ENCODE measurements at regions not wholly inside any gene's neighbourhood (a gene's known extent, or its start where the extent isn't known, plus 50 kb on each side); places are given as distances from the start of the nearest gene placed in this dataset.

DNA sequence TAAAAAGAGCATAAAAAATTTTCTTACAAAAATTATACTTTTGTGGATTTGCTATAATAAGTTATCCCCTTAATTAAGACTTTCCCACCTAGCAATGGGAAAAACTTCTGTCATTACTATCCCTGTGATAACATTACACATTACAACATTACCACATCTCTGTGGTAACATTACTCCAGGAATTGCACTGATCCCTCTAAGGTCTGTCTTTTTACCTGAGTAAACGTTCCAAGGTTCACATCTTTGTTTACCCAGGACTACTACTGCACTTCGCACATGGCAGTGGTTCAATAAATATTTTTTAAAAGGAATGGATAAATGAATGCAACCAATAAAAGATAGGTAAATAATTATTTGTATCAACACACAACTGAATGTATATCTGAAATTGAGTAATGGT, 92.4 kb upstream of the NOX4 start:
- TF ChIP-seq POLR2AphosphoS5 (IDR thresholded peaks at IDR 0.05; ENCODE audit: low read depth, low read length), result no peak
- TF ChIP-seq POU2F2 (IDR thresholded peaks at IDR 0.05; ENCODE audit: low read depth, low read length), result no peak
- TF ChIP-seq POLR2A (IDR thresholded peaks at IDR 0.05; ENCODE audit: low read depth, low read length), result no peak
